LNCaP clone FGC (cell line): ENCODE measurements at regions not wholly inside any gene's neighbourhood (a gene's known extent, or its start where the extent isn't known, plus 50 kb on each side); places are given as distances from the start of the nearest gene placed in this dataset.
A peak's percentile ranks its signal among the peaks of the same experiment; 100 is the strongest.

Source experiments
- DNase-seq: peaks from one replicate; pipeline ENCODE4 v3.0.0-alpha.2; 2011; ENCODE audit warnings: low read depth
- H3K4me3 ChIP-seq: 2 replicates; pipeline ENCODE4 v1.5.1; 2011; ENCODE audit warnings: mild to moderate bottlenecking, low read depth, low read length, control low read depth
- CTCF ChIP-seq: IDR thresholded peaks from 2 replicates; pipeline ENCODE4 v1.5.1; 2012; ENCODE audit warnings: mild to moderate bottlenecking; ENCODE audit not compliant: control insufficient read depth, insufficient read depth; ENCODE audit errors: extremely low read depth

- no peak overlapping the region for H3K4me3 ChIP-seq
- no peak for DNase-seq
- TF ChIP-seq CTCF = no peak
Observed at GRCh38 chr16:51544851-51545467, 393.9 kb upstream of the SALL1 start.

- no peak for DNase-seq
- H3K4me3 ChIP-seq = no peak overlapping the region
- no peak for TF ChIP-seq CTCF
Observed at GRCh38 chr16:51543971-51544370, 392.9 kb upstream of the SALL1 start.

GRCh38 chr16:51542981-51543815 is 392.1 kb upstream of the SALL1 start:
- TF ChIP-seq CTCF = no peak
- no peak overlapping the region for H3K4me3 ChIP-seq
- no peak for DNase-seq

GRCh38 chr16:51540259-51540658 is 389.2 kb upstream of the SALL1 start:
- no peak for DNase-seq
- TF ChIP-seq CTCF = no peak

GRCh38 chr16:51538707-51539498 is 387.8 kb upstream of the SALL1 start:
- TF ChIP-seq CTCF = no peak
- DNase-seq = peak; percentile 11
- no peak overlapping the region for H3K4me3 ChIP-seq

More at GRCh38 chr16:51540259-51540658, 389.2 kb upstream of the SALL1 start:
- no peak overlapping the region for H3K4me3 ChIP-seq

GRCh38 chr16:51535591-51535990 is 384.5 kb upstream of the SALL1 start:
- no peak for DNase-seq
- no peak for TF ChIP-seq CTCF
- no peak overlapping the region for H3K4me3 ChIP-seq
